H1 (cell line): ENCODE measurements at regions not wholly inside any gene's neighbourhood (a gene's known extent, or its start where the extent isn't known, plus 50 kb on each side); places are given as distances from the start of the nearest gene placed in this dataset.
A peak's percentile ranks its signal among the peaks of the same experiment; 100 is the strongest.
"Not testable (repeated sequence)": the region's sequence is repeated elsewhere in the genome, so short reads cannot be mapped to it uniquely, and the experiment has no call there.

Experiments
- CTCF ChIA-PET: fragments of 300-600 bp; sonication (Branson Sonifier 250); formaldehyde crosslinking; loops from one replicate; lab custom pipeline; 2021; ENCODE audit not compliant: partially characterized antibody; lab: Charles Lee
- POLR2A ChIA-PET: fragments of 300-600 bp; sonication (Branson Sonifier 250); formaldehyde crosslinking; loops from one replicate; lab custom pipeline; 2021; ENCODE audit warnings: inconsistent platforms; ENCODE audit not compliant: partially characterized antibody; lab: Charles Lee
- DNase-seq, 2 experiments: peaks; one replicate each; pipeline versions ENCODE4 v3.0.0 to v3.0.0-alpha.2; 2010 to 2022; ENCODE audit warnings: low spot score in 2 of 2, low read depth in 1 of 2, mixed read lengths in 1 of 2
- FAIRE-seq: peaks from 2 replicates; lab custom pipeline; 2011; peaks lifted over from hg19 to GRCh38; lab: Jason Lieb, UNC
- H2AFZ ChIP-seq: 2 replicates; pipeline ENCODE4 v1.8.1; 2012; ENCODE audit warnings: low read length, inconsistent platforms
- H2AK5ac ChIP-seq: 2 replicates; pipeline ENCODE4 v1.6.1; 2013; ENCODE audit warnings: low read depth, low read length
- H2BK120ac ChIP-seq: replicated peaks from 2 replicates; pipeline ENCODE3; 2013; ENCODE audit warnings: low read depth, low read length, inconsistent platforms
- H2BK12ac ChIP-seq: 2 replicates; pipeline ENCODE4 v1.6.1; 2013; ENCODE audit warnings: low read depth, low read length
- H2BK15ac ChIP-seq: 2 replicates; pipeline ENCODE4 v1.6.1; 2013; ENCODE audit warnings: low read length
- H2BK20ac ChIP-seq: 2 replicates; pipeline ENCODE4 v1.6.1; 2013; ENCODE audit warnings: low read length
- H2BK5ac ChIP-seq: 2 replicates; pipeline ENCODE4 v1.6.1; 2013; ENCODE audit warnings: low read depth, low read length
- H3K14ac ChIP-seq: 2 replicates; pipeline ENCODE4 v1.6.1; 2013; ENCODE audit warnings: inconsistent platforms; ENCODE audit not compliant: insufficient read length
- H3K18ac ChIP-seq: 2 replicates; pipeline ENCODE4 v1.6.1; 2013; ENCODE audit warnings: low read length; ENCODE audit errors: extremely low read depth
- H3K23ac ChIP-seq: 2 replicates; pipeline ENCODE4 v1.6.1; 2013; ENCODE audit warnings: inconsistent platforms; ENCODE audit not compliant: insufficient read length
- H3K23me2 ChIP-seq: 2 replicates; pipeline ENCODE4 v1.6.1; 2013; ENCODE audit warnings: low read depth, low read length
- H3K27ac ChIP-seq: 2 replicates; pipeline ENCODE4 v1.6.1; 2011; ENCODE audit warnings: low read depth, low read length, inconsistent platforms
- H3K27me3 ChIP-seq, 4 experiments: replicated peaks in 1 of 4; 1 replicate in 1 of 4; 2 replicates in 3 of 4; pipeline versions ENCODE4 v1.6.1 to v1.8.1; 2011 to 2013; ENCODE audit warnings: low read length in 3 of 4, mild to moderate bottlenecking in 3 of 4, inconsistent platforms in 2 of 4, mixed read lengths in 2 of 4, moderate library complexity in 1 of 4; ENCODE audit not compliant: control insufficient read depth in 3 of 4, insufficient read depth in 3 of 4; ENCODE audit errors: extremely low read depth in 1 of 4
- H3K36me3 ChIP-seq, 4 experiments: 2 replicates each; pipeline versions ENCODE4 v1.6.1 to v1.8.1; 2011 to 2013; ENCODE audit warnings: mild to moderate bottlenecking in 4 of 4, low read length in 3 of 4, moderate library complexity in 2 of 4, control low read depth in 1 of 4, inconsistent platforms in 1 of 4; ENCODE audit not compliant: insufficient read depth in 4 of 4, control insufficient read depth in 2 of 4
- H3K4ac ChIP-seq: replicated peaks from 2 replicates; pipeline ENCODE3; 2013; ENCODE audit warnings: low read length, low read depth, mixed read lengths, inconsistent platforms; ENCODE audit not compliant: insufficient read length
- H3K4me1 ChIP-seq, 4 experiments: replicated peaks in 1 of 4; 1 replicate in 1 of 4; 2 replicates in 3 of 4; pipeline versions ENCODE4 v1.6.1 to v1.8.1; 2011 to 2013; ENCODE audit warnings: low read length in 3 of 4, inconsistent platforms in 2 of 4, mixed read lengths in 1 of 4; ENCODE audit not compliant: insufficient read depth in 4 of 4, control insufficient read depth in 3 of 4
- H3K4me2 ChIP-seq, 2 experiments: 2 replicates each; pipeline versions ENCODE4 v1.6.1 to v1.8.1; 2011 to 2013; ENCODE audit warnings: low read depth in 2 of 2, low read length in 2 of 2, control low read depth in 1 of 2, inconsistent platforms in 1 of 2, mild to moderate bottlenecking in 1 of 2; ENCODE audit not compliant: insufficient read depth in 1 of 2
- H3K4me3 ChIP-seq, 4 experiments: fragments of 200-600, 300-600 bp in 1 of 4; sonication (generic), shearing (Covaris generic), sonication (Bioruptor Twin) in 1 of 4; 2 replicates each; pipeline versions ENCODE4 v1.5.1 to v1.8.1; 2011 to 2016; ENCODE audit warnings: low read length in 4 of 4, low read depth in 3 of 4, control low read depth in 2 of 4, inconsistent platforms in 2 of 4, mild to moderate bottlenecking in 2 of 4, mixed read lengths in 1 of 4, moderate library complexity in 1 of 4; ENCODE audit not compliant: insufficient read depth in 2 of 4; ENCODE audit errors: extremely low read depth in 1 of 4
- H3K56ac ChIP-seq: replicated peaks from 2 replicates; pipeline ENCODE3; 2013; ENCODE audit warnings: low read depth, mild to moderate bottlenecking, mixed read lengths, low read length, inconsistent platforms; ENCODE audit not compliant: insufficient read length
- H3K79me1 ChIP-seq: 2 replicates; pipeline ENCODE4 v1.6.1; 2013; ENCODE audit warnings: low read depth, low read length, control low read depth
- H3K79me2 ChIP-seq, 2 experiments: 2 replicates each; pipeline versions ENCODE4 v1.6.1 to v1.8.1; 2012 to 2013; ENCODE audit warnings: low read length in 2 of 2, mild to moderate bottlenecking in 2 of 2, inconsistent platforms in 1 of 2; ENCODE audit not compliant: insufficient read depth in 2 of 2, control insufficient read depth in 1 of 2
- H3K9ac ChIP-seq, 4 experiments: replicated peaks in 1 of 4; 1 replicate in 1 of 4; 2 replicates in 3 of 4; pipeline versions ENCODE4 v1.6.1 to v1.8.1; 2011 to 2013; ENCODE audit warnings: low read depth in 3 of 4, low read length in 3 of 4, control low read depth in 2 of 4, mild to moderate bottlenecking in 2 of 4, moderate library complexity in 2 of 4, inconsistent platforms in 1 of 4; ENCODE audit errors: extremely low read depth in 1 of 4
- H3K9me3 ChIP-seq, 2 experiments: 2 replicates each; pipeline versions ENCODE4 v1.6.1 to v1.8.1; 2012 to 2013; ENCODE audit warnings: mild to moderate bottlenecking in 2 of 2, moderate library complexity in 2 of 2, control low read depth in 1 of 2, inconsistent platforms in 1 of 2, low read depth in 1 of 2, low read length in 1 of 2, mixed read lengths in 1 of 2; ENCODE audit not compliant: insufficient read depth in 2 of 2
- H4K20me1 ChIP-seq, 2 experiments: replicated peaks in 1 of 2; 2 replicates each; pipeline versions ENCODE3 to v1.8.1; 2011 to 2013; ENCODE audit warnings: inconsistent platforms in 2 of 2, low read length in 2 of 2, mild to moderate bottlenecking in 1 of 2; ENCODE audit not compliant: insufficient read depth in 2 of 2, control insufficient read depth in 1 of 2
- H4K5ac ChIP-seq: 2 replicates; pipeline ENCODE4 v1.6.1; 2013; ENCODE audit warnings: low read length, low read depth, mixed read lengths, inconsistent platforms; ENCODE audit not compliant: insufficient read length
- H4K8ac ChIP-seq: 2 replicates; pipeline ENCODE4 v1.8.0; 2013; ENCODE audit warnings: mild to moderate bottlenecking, moderate library complexity, low read length, inconsistent platforms; ENCODE audit not compliant: insufficient read depth; ENCODE audit errors: extremely low read depth
- H4K91ac ChIP-seq: replicated peaks from 2 replicates; pipeline ENCODE3; 2013; ENCODE audit warnings: low read length, mixed read lengths, inconsistent platforms; ENCODE audit not compliant: insufficient read length
- BRCA1 ChIP-seq: IDR thresholded peaks from 2 replicates; pipeline ENCODE4 v1.6.1; 2012; ENCODE audit warnings: low read depth, low read length, improper control_type of control experiment
- RAD21 ChIP-seq, 2 experiments: IDR thresholded peaks in 1 of 2; conservative IDR thresholded peaks in 1 of 2; 2 replicates each; pipeline ENCODE4 v1.6.1; 2011; ENCODE audit warnings: low read depth in 2 of 2, low read length in 2 of 2, improper control_type of control experiment in 1 of 2, inconsistent platforms in 1 of 2, mild to moderate bottlenecking in 1 of 2, moderate library complexity in 1 of 2
- TEAD4 ChIP-seq: IDR thresholded peaks from 2 replicates; pipeline ENCODE4 v1.6.1; 2012; ENCODE audit warnings: low read depth, low read length, inconsistent platforms, mixed read lengths
- WGBS, 2 experiments: shearing (Covaris generic) in 1 of 2; methylation state at CpG; one replicate each; pipeline versions ENCODE4 v1.1.6 to v1.1.7; 2013 to 2015; ENCODE audit warnings: low lambda C conversion rate in 2 of 2, mixed read lengths in 2 of 2, inconsistent platforms in 1 of 2, low coverage in 1 of 2, missing lambda C conversion rate in 1 of 2; ENCODE audit not compliant: insufficient replicate concordance in 2 of 2, insufficient coverage in 1 of 2, insufficient read length in 1 of 2; ENCODE audit errors: extremely low coverage in 1 of 2, missing lambda C conversion rate in 1 of 2; 5-methylcytosine and 5-hydroxymethylcytosine counted together
- TF ChIP-seq, protein P1 (sequence below): IDR thresholded peaks from 2 replicates; pipeline ENCODE4 v1.6.1; 2011; ENCODE audit warnings: low read depth, mild to moderate bottlenecking, low read length; ENCODE audit not compliant: insufficient read depth

- TF ChIP-seq RAD21 (IDR thresholded peaks at IDR 0.05 in 1 of 2, conservative IDR thresholded peaks at IDR 0.05 in 1 of 2; ENCODE audit: low read depth in 2 of 2, low read length in 2 of 2) (no peak), TEAD4 (no peak), BRCA1 (no peak)
- TF ChIP-seq, protein P1, sequence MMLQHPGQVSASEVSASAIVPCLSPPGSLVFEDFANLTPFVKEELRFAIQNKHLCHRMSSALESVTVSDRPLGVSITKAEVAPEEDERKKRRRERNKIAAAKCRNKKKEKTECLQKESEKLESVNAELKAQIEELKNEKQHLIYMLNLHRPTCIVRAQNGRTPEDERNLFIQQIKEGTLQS = no peak
These were observed 65.9 kb downstream of the MAD2L1 start (continued) for GRCh38 chr4:120000591-120001296.

DNA sequence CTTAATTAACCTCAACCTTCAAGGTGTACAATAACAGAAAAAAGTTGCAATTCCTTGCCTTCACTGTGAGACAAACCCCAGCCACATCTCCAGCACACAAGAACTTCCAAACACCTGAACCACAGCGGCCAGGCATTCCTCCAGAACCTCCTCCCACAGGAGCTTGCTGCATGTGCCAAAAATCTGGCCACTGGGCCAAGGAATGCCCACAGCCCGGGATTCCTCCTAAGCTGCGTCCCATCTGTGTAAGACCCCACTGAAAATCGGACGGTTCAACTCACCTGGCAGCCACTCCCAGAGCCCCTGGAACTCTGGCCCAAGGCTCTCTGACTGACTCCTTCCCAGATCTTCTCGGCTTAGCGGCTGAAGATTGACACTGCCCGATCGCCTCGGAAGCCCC is 70.6 kb downstream of the MAD2L1 start:
- peak overlapping the region; percentile 71 to 78 for H3K4me2 ChIP-seq
- peak overlapping the region; percentile 13; the same call in 1 of the 2 replicates for H3K18ac ChIP-seq
- H3K79me1 ChIP-seq, H2BK120ac ChIP-seq, FAIRE-seq, H3K23ac ChIP-seq, H4K20me1 ChIP-seq, H2BK15ac ChIP-seq, H4K5ac ChIP-seq, H2AFZ ChIP-seq, H2AK5ac ChIP-seq, H3K9me3 ChIP-seq, H3K14ac ChIP-seq, H3K23me2 ChIP-seq, H3K56ac ChIP-seq, H2BK20ac ChIP-seq, H4K91ac ChIP-seq, H2BK12ac ChIP-seq, H3K27me3 ChIP-seq, H3K27ac ChIP-seq, H2BK5ac ChIP-seq, CTCF ChIA-PET, H4K8ac ChIP-seq, H3K4ac ChIP-seq, DNase-seq: not testable (repeated sequence)
- POLR2A ChIA-PET = interaction anchor here (1.4 kb wide), 1 partner anchor 11 kb away, joined by 4 read pairs; no protein-coding TSS in a partner anchor
- H3K79me2 ChIP-seq = peaks cover 0 to 50% of the 10 kb centered on the region in 2 experiments; a peak in 2 of 4 replicates
- peak overlapping the region; percentile 29 to 79 (median 54) for H3K4me3 ChIP-seq
- peak overlapping the region in 2 of 4 experiments; percentile 20 to 37; a peak in 1 of 7 replicates for H3K9ac ChIP-seq
- H3K36me3 ChIP-seq = peaks cover 0 to 31% (median 14%) of the 10 kb centered on the region in 4 experiments; a peak in 5 of 8 replicates
- H3K4me1 ChIP-seq = peaks cover 0 to 13% (median 2%) of the 10 kb centered on the region in 4 experiments; a peak in 3 of 7 replicates
- WGBS, 2 experiments = 15% methylated on average over 10 of the region's 10 CpGs; no CpG with 5 or more reads in 1 of the 2 experiments
